Lung (tissue), 11 donors: ENCODE measurements at regions not wholly inside any gene's neighbourhood (a gene's known extent, or its start where the extent isn't known, plus 50 kb on each side); places are given as distances from the start of the nearest gene placed in this dataset.

ENCODE experiments used
- ATAC-seq: fragments of 200-7000 bp; cut with Tn5 transposase; one replicate; pipeline ENCODE4 v1.9.1; 2020; ENCODE audit warnings: moderate number of reproducible peaks; ENCODE audit not compliant: insufficient read depth, low FRiP score
- DNase-seq, 3 donors: peaks; one replicate each; pipeline ENCODE4 v3.0.0-alpha.2; 2013 to 2017
- H3K27ac ChIP-seq, 2 donors: one replicate each; pipeline ENCODE4 v1.5.1; 2013; ENCODE audit warnings: mild to moderate bottlenecking in 2 of 2, moderate library complexity in 2 of 2, control low read depth in 1 of 2, inconsistent platforms in 1 of 2, low read depth in 1 of 2, low read length in 1 of 2
- H3K27me3 ChIP-seq, 3 donors: one replicate each; pipeline ENCODE4 v1.5.1; 2013; ENCODE audit warnings: low read length in 2 of 3; ENCODE audit not compliant: control insufficient read depth in 3 of 3, insufficient read depth in 3 of 3
- H3K36me3 ChIP-seq, 4 donors: one replicate each; pipeline ENCODE4 v1.5.1; 2013; ENCODE audit warnings: low read length in 4 of 4, mild to moderate bottlenecking in 1 of 4, moderate library complexity in 1 of 4; ENCODE audit not compliant: control insufficient read depth in 4 of 4, insufficient read depth in 4 of 4
- H3K4me1 ChIP-seq, 5 donors: one replicate each; pipeline ENCODE4 v1.5.1; 2013; ENCODE audit warnings: low read length in 5 of 5, mild to moderate bottlenecking in 2 of 5, moderate library complexity in 1 of 5; ENCODE audit not compliant: control insufficient read depth in 5 of 5, insufficient read depth in 5 of 5
- H3K4me3 ChIP-seq: one replicate; pipeline ENCODE4 v1.5.1; 2013; ENCODE audit warnings: mild to moderate bottlenecking, control low read depth, moderate library complexity
- H3K9ac ChIP-seq, 2 donors: one replicate each; pipeline ENCODE4 v1.5.1; 2013; ENCODE audit warnings: low read length in 2 of 2, control low read depth in 1 of 2; ENCODE audit not compliant: insufficient read depth in 1 of 2
- H3K9me3 ChIP-seq, 4 donors: one replicate each; pipeline ENCODE4 v1.5.1; 2013; ENCODE audit warnings: low read length in 3 of 4, mild to moderate bottlenecking in 1 of 4, moderate library complexity in 1 of 4; ENCODE audit not compliant: control insufficient read depth in 4 of 4, insufficient read depth in 3 of 4
- WGBS, 2 donors: extraction: QIAGEN DNeasy Blood & Tissue Kit; methylation state at CpG; one replicate each; pipeline ENCODE4 v1.1.7; 2013; 5-methylcytosine and 5-hydroxymethylcytosine counted together
- TF ChIP-seq, protein P1 (sequence below): IDR thresholded peaks from 2 replicates; pipeline ENCODE4 v1.5.1; 2012; ENCODE audit warnings: mild to moderate bottlenecking; ENCODE audit errors: control extremely low read depth, extremely low read depth
- donor health status: control.
- donor health status: control.
- donor health status: Bipolar disorder and iron deficiency.
- donor health status: healthy.
- donor health status: DM: yes; HTN: yes; CAD: no.

DNA sequence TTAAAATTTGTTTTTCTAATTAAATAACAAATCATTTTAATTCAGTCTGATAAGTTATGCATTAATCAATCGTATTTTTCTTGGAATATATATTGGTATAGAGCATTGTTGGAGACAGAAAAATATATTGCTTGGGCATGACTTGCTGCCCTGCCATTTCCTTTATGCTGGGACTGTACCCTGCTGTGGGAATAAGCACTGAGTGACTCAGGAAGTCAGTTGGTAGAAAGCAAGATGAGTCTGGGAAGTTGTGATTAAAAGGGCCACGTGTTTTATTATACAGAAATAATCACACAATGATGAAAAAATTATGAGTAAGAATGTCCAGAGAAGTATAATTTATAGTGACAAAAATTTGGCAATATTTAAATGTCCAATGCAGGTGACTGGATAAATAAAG, 139.5 kb downstream of the KIF18A start:
- H3K4me1 ChIP-seq, result no peaks in the 10 kb centered on the region
- H3K4me3 ChIP-seq, result no peak overlapping the region
- ATAC-seq (no peak), DNase-seq (no peak)
- no peaks in the 10 kb centered on the region for H3K27me3 ChIP-seq
- 45 to 71% methylated on average over 2 of the region's 2 CpGs for WGBS, 2 donors
- H3K9me3 ChIP-seq, result no peaks in the 10 kb centered on the region
- no peak overlapping the region for H3K27ac ChIP-seq
- no peaks in the 10 kb centered on the region for H3K36me3 ChIP-seq
- TF ChIP-seq, protein P1, sequence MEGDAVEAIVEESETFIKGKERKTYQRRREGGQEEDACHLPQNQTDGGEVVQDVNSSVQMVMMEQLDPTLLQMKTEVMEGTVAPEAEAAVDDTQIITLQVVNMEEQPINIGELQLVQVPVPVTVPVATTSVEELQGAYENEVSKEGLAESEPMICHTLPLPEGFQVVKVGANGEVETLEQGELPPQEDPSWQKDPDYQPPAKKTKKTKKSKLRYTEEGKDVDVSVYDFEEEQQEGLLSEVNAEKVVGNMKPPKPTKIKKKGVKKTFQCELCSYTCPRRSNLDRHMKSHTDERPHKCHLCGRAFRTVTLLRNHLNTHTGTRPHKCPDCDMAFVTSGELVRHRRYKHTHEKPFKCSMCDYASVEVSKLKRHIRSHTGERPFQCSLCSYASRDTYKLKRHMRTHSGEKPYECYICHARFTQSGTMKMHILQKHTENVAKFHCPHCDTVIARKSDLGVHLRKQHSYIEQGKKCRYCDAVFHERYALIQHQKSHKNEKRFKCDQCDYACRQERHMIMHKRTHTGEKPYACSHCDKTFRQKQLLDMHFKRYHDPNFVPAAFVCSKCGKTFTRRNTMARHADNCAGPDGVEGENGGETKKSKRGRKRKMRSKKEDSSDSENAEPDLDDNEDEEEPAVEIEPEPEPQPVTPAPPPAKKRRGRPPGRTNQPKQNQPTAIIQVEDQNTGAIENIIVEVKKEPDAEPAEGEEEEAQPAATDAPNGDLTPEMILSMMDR, result no peak
- no peak overlapping the region for H3K9ac ChIP-seq

DNA sequence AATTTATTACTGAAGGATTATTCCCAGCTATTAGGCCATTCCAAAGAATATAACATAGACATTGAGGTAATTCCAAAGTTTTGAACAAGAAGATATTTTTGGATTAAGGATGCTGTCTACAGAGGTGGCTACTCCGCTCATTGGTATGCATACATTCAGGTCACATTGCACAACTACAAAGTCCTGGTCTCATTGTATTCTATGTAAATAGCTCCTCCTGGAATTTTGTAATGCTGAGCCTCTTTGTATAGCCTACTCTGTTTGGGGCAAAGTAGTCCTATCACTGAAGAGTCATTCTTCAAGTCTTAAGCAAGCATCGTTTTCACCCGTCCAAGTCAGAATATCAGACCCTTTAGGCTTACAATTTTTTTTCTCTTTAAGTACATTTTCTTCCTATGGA, 142.4 kb downstream of the KIF18A start:
- H3K9ac ChIP-seq, result no peak overlapping the region
- H3K4me1 ChIP-seq, result no peaks in the 10 kb centered on the region
- no peak for ATAC-seq
- TF ChIP-seq, protein P1, result no peak
- H3K36me3 ChIP-seq, result no peaks in the 10 kb centered on the region
- H3K27me3 ChIP-seq, result no peaks in the 10 kb centered on the region
- WGBS, 2 donors, result 77 to 90% methylated on average over 3 of the region's 3 CpGs
- H3K9me3 ChIP-seq, result no peaks in the 10 kb centered on the region
- H3K4me3 ChIP-seq, result no peak overlapping the region
- no peak for DNase-seq
- no peak overlapping the region for H3K27ac ChIP-seq

DNA sequence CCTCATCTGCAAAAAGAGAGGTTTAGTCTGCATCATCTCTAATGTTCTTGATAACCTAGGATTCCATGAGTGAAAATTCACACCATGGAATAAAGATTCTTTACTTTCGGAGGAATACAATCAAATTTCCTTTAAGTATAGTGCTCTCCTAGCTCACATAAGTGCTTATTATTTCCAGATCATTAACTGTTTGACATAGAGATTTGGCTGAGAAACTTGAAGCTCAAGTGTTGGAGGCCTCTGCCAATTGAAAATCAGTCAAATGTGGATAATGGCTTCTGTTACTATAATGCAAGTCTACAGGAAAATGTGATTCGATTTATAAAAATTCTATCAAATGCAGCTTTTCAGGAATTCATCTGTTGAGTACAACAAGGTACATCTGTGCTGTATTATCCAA, 144.6 kb downstream of the KIF18A start:
- no peaks in the 10 kb centered on the region for H3K36me3 ChIP-seq
- DNase-seq (no peak), ATAC-seq (no peak)
- no peaks in the 10 kb centered on the region for H3K9me3 ChIP-seq
- no peak overlapping the region for H3K27ac ChIP-seq
- WGBS, 2 donors, result 80 to 81% methylated on average over 2 of the region's 2 CpGs
- TF ChIP-seq, protein P1, result no peak
- no peaks in the 10 kb centered on the region for H3K4me1 ChIP-seq
- H3K4me3 ChIP-seq, result no peak overlapping the region
- H3K9ac ChIP-seq, result no peak overlapping the region
- H3K27me3 ChIP-seq, result no peaks in the 10 kb centered on the region

DNA sequence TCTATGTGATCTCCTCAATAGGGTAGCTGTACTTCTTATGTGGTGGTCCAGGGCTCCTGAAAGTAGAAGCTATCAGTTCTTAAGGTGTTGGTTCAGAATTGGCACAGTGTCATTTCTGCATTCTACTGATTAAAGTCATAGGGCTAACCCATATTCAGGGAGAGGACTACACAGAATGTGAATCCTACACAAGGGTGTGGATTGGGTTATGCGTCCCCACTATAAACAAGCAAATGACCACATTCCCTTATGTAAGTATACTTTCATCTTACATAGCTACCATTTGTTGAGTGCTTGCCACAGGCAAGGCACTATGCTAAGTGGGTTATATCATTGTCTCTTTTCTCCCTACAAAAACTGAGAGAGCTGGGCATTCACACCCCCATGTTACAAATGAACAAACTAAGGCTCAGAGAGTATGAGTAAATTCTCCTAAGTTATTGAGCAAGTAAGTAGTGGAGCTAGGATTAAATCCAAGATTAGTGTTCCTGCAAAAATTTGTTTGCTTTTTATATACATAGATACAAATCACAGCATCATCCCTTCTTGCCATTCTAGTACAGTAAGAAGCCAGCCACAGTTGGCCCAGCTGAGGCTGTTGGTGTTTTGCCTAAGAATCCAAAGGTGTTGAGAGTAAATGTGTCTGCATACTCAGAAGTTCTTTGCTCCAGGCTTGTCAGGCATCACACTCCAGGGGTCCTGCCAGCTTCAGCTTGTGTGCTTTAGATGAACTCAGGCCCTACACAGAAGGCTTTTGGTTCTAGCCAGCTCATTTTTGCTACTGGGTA, 157.8 kb downstream of the KIF18A start:
- TF ChIP-seq, protein P1, result no peak
- no peak overlapping the region for H3K9ac ChIP-seq
- H3K27me3 ChIP-seq, result no peaks in the 10 kb centered on the region
- ATAC-seq, result no peak
- H3K27ac ChIP-seq, result no peak overlapping the region
- H3K4me1 ChIP-seq, result no peaks in the 10 kb centered on the region
- H3K9me3 ChIP-seq, result no peaks in the 10 kb centered on the region
- H3K4me3 ChIP-seq, result no peak overlapping the region
- H3K36me3 ChIP-seq, result no peaks in the 10 kb centered on the region
- no peak for DNase-seq
- WGBS, 2 donors, result 82 to 91% methylated on average over 1 of the region's 1 CpG
